ENCODE measurements at regions not wholly inside any gene's neighbourhood (a gene's known extent, or its start where the extent isn't known, plus 50 kb on each side); places are given as distances from the start of the nearest gene placed in this dataset.

DNA sequence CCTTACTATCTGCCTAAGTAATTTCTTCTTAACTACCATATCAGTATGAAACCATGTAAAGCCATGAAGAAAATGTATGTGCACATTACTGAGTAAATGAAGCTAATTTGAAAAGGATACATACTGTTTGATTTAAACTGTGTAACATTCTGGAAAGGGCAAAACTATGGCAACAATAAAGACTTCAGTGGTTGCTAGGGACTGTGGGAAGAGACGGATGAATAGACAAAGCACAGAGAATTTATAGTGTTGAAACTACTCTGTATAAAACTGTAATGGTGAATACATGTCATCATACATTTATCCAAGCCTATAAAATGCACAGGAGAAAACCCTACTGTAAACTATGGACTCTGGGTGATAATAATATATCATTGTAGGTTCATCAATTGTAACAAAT lies 1103.7 kb upstream of the EPHA6 start:
- intact Hi-C loops (cut with DNase I), result no loop called here
- TF ChIP-seq CTCF (IDR thresholded peaks at IDR 0.05) (no peak), POLR2A (IDR thresholded peaks at IDR 0.05) (no peak)
- WGBS, 4 donors, result 46 to 83% (median 73%) methylated on average over 1 of the region's 1 CpG
- no peaks in the 10 kb centered on the region for H3K36me3 ChIP-seq (replicated peaks in 1 of 2)
- DNase-seq, result no peak
- no peak overlapping the region for H3K4me3 ChIP-seq
- no peaks in the 10 kb centered on the region for H3K27me3 ChIP-seq
- no peak overlapping the region for H3K27ac ChIP-seq
- no peaks in the 10 kb centered on the region for H3K4me1 ChIP-seq (replicated peaks in 1 of 2)
- peaks cover 0 to 10% (median 0%) of the 10 kb centered on the region in 3 donors for H3K9me3 ChIP-seq (replicated peaks in 1 of 3)

GRCh38 chr3:95711789-95712188 lies 1102.6 kb upstream of the EPHA6 start:
- no peak for DNase-seq
- TF ChIP-seq CTCF (IDR thresholded peaks at IDR 0.05) (no peak), POLR2A (IDR thresholded peaks at IDR 0.05) (no peak)
- Histone ChIP-seq H3K9me3 (replicated peaks in 1 of 3) (peaks cover 0 to 10% (median 0%) of the 10 kb centered on the region in 3 donors), H3K4me3 (no peak overlapping the region), H3K4me1 (replicated peaks in 1 of 2) (no peaks in the 10 kb centered on the region), H3K27me3 (no peaks in the 10 kb centered on the region), H3K27ac (no peak overlapping the region), H3K36me3 (replicated peaks in 1 of 2) (no peaks in the 10 kb centered on the region)
- intact Hi-C loops (cut with DNase I), result no loop called here
- 40 to 74% (median 59%) methylated on average over 2 of the region's 2 CpGs for WGBS, 4 donors

- intact Hi-C loops (cut with DNase I), result no loop called here
- WGBS, 4 donors, result 49 to 67% (median 64%) methylated on average over 3 of the region's 3 CpGs
- H3K4me3 ChIP-seq, result no peak overlapping the region
- DNase-seq, result no peak
- no peaks in the 10 kb centered on the region for H3K27me3 ChIP-seq
- no peaks in the 10 kb centered on the region for H3K4me1 ChIP-seq (replicated peaks in 1 of 2)
- H3K27ac ChIP-seq, result no peak overlapping the region
- H3K36me3 ChIP-seq (replicated peaks in 1 of 2), result no peaks in the 10 kb centered on the region
- peaks cover 0 to 10% (median 0%) of the 10 kb centered on the region in 3 donors for H3K9me3 ChIP-seq (replicated peaks in 1 of 3)
- TF ChIP-seq POLR2A (IDR thresholded peaks at IDR 0.05) (no peak), CTCF (IDR thresholded peaks at IDR 0.05) (no peak)
Observed at GRCh38 chr3:95715128-95715527, 1099.3 kb upstream of the EPHA6 start.

GRCh38 chr3:95717048-95717447 lies 1097.3 kb upstream of the EPHA6 start:
- TF ChIP-seq POLR2A (IDR thresholded peaks at IDR 0.05) (no peak), CTCF (IDR thresholded peaks at IDR 0.05) (no peak)
- intact Hi-C loops (cut with DNase I), result no loop called here
- no peaks in the 10 kb centered on the region for H3K27me3 ChIP-seq
- DNase-seq, result no peak
- H3K4me1 ChIP-seq (replicated peaks in 1 of 2), result no peaks in the 10 kb centered on the region
- H3K36me3 ChIP-seq (replicated peaks in 1 of 2), result no peaks in the 10 kb centered on the region
- H3K9me3 ChIP-seq (replicated peaks in 1 of 3), result no peaks in the 10 kb centered on the region
- no peak overlapping the region for H3K4me3 ChIP-seq
- H3K27ac ChIP-seq, result no peak overlapping the region
